ENCODE measurements at regions not wholly inside any gene's neighbourhood (a gene's known extent, or its start where the extent isn't known, plus 50 kb on each side); places are given as distances from the start of the nearest gene placed in this dataset.

- no peak for DNase-seq (ENCODE audit: low spot score)
- in situ Hi-C loops (cut with MboI; ENCODE audit: low sequenced_read_pairs, unreplicated experiment): no loop called here
- no peak for TF ChIP-seq CTCF (IDR thresholded peaks at IDR 0.05; ENCODE audit: borderline replicate concordance, control extremely low read depth, extremely low read depth, insufficient read depth, missing control alignments)
Measured at GRCh38 chr4:11593576-11594116, 165.0 kb upstream of the HS3ST1 start.

GRCh38 chr4:11592276-11592675 is 163.6 kb upstream of the HS3ST1 start:
- DNase-seq (ENCODE audit: low spot score): no peak
- no peak for TF ChIP-seq CTCF (IDR thresholded peaks at IDR 0.05; ENCODE audit: borderline replicate concordance, control extremely low read depth, extremely low read depth, insufficient read depth, missing control alignments)
- in situ Hi-C loops (cut with MboI; ENCODE audit: low sequenced_read_pairs, unreplicated experiment): no loop called here

GRCh38 chr4:11590132-11590531 is 161.4 kb upstream of the HS3ST1 start:
- no peak for DNase-seq (ENCODE audit: low spot score)
- in situ Hi-C loops (cut with MboI; ENCODE audit: low sequenced_read_pairs, unreplicated experiment): no loop called here

GRCh38 chr4:11589676-11590075 is 161.0 kb upstream of the HS3ST1 start:
- DNase-seq (ENCODE audit: low spot score): no peak
- no peak for TF ChIP-seq CTCF (IDR thresholded peaks at IDR 0.05; ENCODE audit: borderline replicate concordance, control extremely low read depth, extremely low read depth, insufficient read depth, missing control alignments)
- in situ Hi-C loops (cut with MboI; ENCODE audit: low sequenced_read_pairs, unreplicated experiment): no loop called here

More at GRCh38 chr4:11590132-11590531, 161.4 kb upstream of the HS3ST1 start:
- TF ChIP-seq CTCF (IDR thresholded peaks at IDR 0.05; ENCODE audit: borderline replicate concordance, control extremely low read depth, extremely low read depth, insufficient read depth, missing control alignments): no peak

GRCh38 chr4:11587797-11588196 is 159.1 kb upstream of the HS3ST1 start:
- no peak for TF ChIP-seq CTCF (IDR thresholded peaks at IDR 0.05; ENCODE audit: borderline replicate concordance, control extremely low read depth, extremely low read depth, insufficient read depth, missing control alignments)
- in situ Hi-C loops (cut with MboI; ENCODE audit: low sequenced_read_pairs, unreplicated experiment): no loop called here
- no peak for DNase-seq (ENCODE audit: low spot score)

- in situ Hi-C loops (cut with MboI; ENCODE audit: low sequenced_read_pairs, unreplicated experiment): no loop called here
- no peak for TF ChIP-seq CTCF (IDR thresholded peaks at IDR 0.05; ENCODE audit: borderline replicate concordance, control extremely low read depth, extremely low read depth, insufficient read depth, missing control alignments)
- DNase-seq (ENCODE audit: low spot score): no peak
Measured at GRCh38 chr4:11585506-11585905, 156.8 kb upstream of the HS3ST1 start.

GRCh38 chr4:11568511-11568910 is 139.8 kb upstream of the HS3ST1 start:
- in situ Hi-C loops (cut with MboI; ENCODE audit: low sequenced_read_pairs, unreplicated experiment): no loop called here
- TF ChIP-seq CTCF (IDR thresholded peaks at IDR 0.05; ENCODE audit: borderline replicate concordance, control extremely low read depth, extremely low read depth, insufficient read depth, missing control alignments): no peak
- no peak for DNase-seq (ENCODE audit: low spot score)

Measured in GM13976 (cell line).